Neural progenitor cell (in vitro differentiated cells): ENCODE measurements at regions not wholly inside any gene's neighbourhood (a gene's known extent, or its start where the extent isn't known, plus 50 kb on each side); places are given as distances from the start of the nearest gene placed in this dataset.

Experiments
- DNase-seq: peaks from one replicate; pipeline ENCODE4 v3.0.0-alpha.2; 2016; ENCODE audit warnings: low spot score
- H2AFZ ChIP-seq: fragments of 200-600 bp; sonication (generic); replicated peaks from 2 replicates; pipeline ENCODE4 v1.6.1; 2016; ENCODE audit warnings: antibody characterized with exemption
- H3F3A ChIP-seq: fragments of 200-600 bp; sonication (generic); 2 replicates; pipeline ENCODE4 v1.6.1; 2016; ENCODE audit warnings: antibody characterized with exemption, low read depth
- H3K27ac ChIP-seq: fragments of 200-600 bp; sonication (generic); 2 replicates; pipeline ENCODE4 v1.5.1; 2016; ENCODE audit warnings: mild to moderate bottlenecking
- H3K27me3 ChIP-seq: fragments of 200-600 bp; sonication (generic); 2 replicates; pipeline ENCODE4 v1.6.1; 2016; ENCODE audit warnings: mild to moderate bottlenecking, moderate library complexity
- H3K36me3 ChIP-seq: fragments of 200-600 bp; sonication (generic); 2 replicates; pipeline ENCODE4 v1.5.1; 2016
- H3K4me1 ChIP-seq: fragments of 200-600 bp; sonication (generic); 2 replicates; pipeline ENCODE4 v1.6.1; 2016; ENCODE audit warnings: mixed run types
- H3K4me2 ChIP-seq: fragments of 200-600 bp; sonication (generic); 2 replicates; pipeline ENCODE4 v1.6.1; 2016
- H3K4me3 ChIP-seq: fragments of 200-600 bp; sonication (generic); 2 replicates; pipeline ENCODE4 v1.5.1; 2016
- H3K79me2 ChIP-seq: fragments of 200-600 bp; sonication (generic); 2 replicates; pipeline ENCODE4 v1.6.1; 2016; ENCODE audit warnings: low read depth
- H3K9ac ChIP-seq: fragments of 200-600 bp; sonication (generic); 2 replicates; pipeline ENCODE4 v1.6.1; 2016
- H3K9me3 ChIP-seq: fragments of 200-600 bp; sonication (generic); 2 replicates; pipeline ENCODE4 v1.5.1; 2016; ENCODE audit warnings: low read depth
- H4K20me1 ChIP-seq: fragments of 200-600 bp; sonication (generic); 2 replicates; pipeline ENCODE4 v1.6.1; 2016; ENCODE audit warnings: low read depth
- H3K27ac Mint-ChIP-seq: 3 replicates; pipeline ENCODE4 v1.8.0; 2021; ENCODE audit warnings: mixed read lengths
- H3K27me3 Mint-ChIP-seq: 2 replicates; pipeline ENCODE4 v1.8.0; 2022; ENCODE audit warnings: low read depth, mild to moderate bottlenecking, inconsistent platforms, moderate library complexity, mixed read lengths; ENCODE audit not compliant: insufficient read depth
- H3K36me3 Mint-ChIP-seq: 3 replicates; pipeline ENCODE4 v1.8.0; 2021; ENCODE audit warnings: mixed read lengths
- H3K4me1 Mint-ChIP-seq: 3 replicates; pipeline ENCODE4 v1.8.0; 2021; ENCODE audit warnings: mixed read lengths
- H3K4me3 Mint-ChIP-seq: 3 replicates; pipeline ENCODE4 v1.8.0; 2021; ENCODE audit warnings: mild to moderate bottlenecking, moderate library complexity, mixed read lengths
- H3K9me3 Mint-ChIP-seq: 3 replicates; pipeline ENCODE4 v1.8.0; 2020; ENCODE audit warnings: mixed read lengths
- EZH2 ChIP-seq: fragments of 200-600 bp; sonication (generic); IDR thresholded peaks from 2 replicates; pipeline ENCODE4 v1.6.1; 2017; ENCODE audit warnings: antibody characterized with exemption, mild to moderate bottlenecking, moderate library complexity
- EZH2phosphoT487 ChIP-seq: fragments of 200-600 bp; sonication (generic); IDR thresholded peaks from 2 replicates; pipeline ENCODE4 v1.6.1; 2017; ENCODE audit warnings: antibody characterized with exemption
- TF ChIP-seq, protein P1 (sequence below): fragments of 200-600 bp; sonication (generic); IDR thresholded peaks from 2 replicates; pipeline ENCODE4 v1.5.1; 2017; ENCODE audit warnings: antibody characterized with exemption, mild to moderate bottlenecking

DNA sequence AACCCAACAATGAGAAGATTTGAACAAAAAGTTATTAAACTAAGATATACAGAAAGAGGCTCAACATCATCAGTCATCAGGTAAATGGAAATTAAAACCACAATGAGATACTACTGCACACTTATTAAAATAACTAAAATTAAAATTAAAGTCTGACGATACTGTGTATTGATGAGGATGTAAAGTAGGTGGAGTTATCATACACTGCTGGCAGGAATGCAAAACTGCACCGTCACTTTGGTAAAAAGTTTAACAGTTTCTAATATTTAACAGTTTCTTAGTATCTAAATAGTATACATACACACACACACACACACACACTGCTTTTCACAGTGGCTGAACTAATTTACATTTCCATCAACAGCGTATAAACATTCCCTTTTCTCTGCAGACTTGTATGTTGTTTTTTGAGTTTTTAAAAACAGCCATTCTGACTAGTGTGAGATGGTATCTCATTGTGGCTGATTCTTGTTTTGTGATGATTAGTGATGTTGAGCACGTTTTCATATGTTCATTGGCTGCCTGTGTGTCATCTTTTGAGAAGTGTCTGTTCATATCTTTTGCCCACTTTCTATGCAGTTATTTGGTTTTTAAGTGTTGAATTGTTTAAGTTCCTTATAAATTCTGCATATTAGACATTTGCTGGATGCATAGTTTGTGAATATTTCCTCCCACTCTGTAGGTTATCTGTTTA is 726.9 kb upstream of the CHAC2 start:
- Mint-ChIP-seq H3K4me1 (no peaks in the 10 kb centered on the region), H3K27me3 (no peaks in the 10 kb centered on the region)
- H2AFZ ChIP-seq: peak overlapping the region; percentile 9

DNA sequence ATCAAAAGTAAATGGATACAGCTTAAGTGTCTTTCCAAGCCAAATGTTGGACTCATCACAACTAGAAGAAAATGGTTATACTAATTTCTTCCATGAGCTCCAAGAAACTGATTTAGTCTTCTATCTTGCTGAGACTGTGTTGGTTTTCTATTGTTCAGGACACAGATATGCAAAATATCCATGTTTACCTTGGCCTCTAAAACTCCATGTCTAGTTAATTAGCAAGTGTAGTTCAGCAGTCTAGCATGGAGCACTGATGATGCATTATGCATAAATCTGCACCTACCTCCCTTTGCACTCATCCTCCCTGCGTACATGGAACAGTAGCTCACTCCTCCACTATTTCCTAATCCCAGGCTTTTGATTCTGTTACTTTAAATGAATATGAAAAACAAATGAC is 731.4 kb upstream of the CHAC2 start:
- H3K27me3 ChIP-seq: no peaks in the 10 kb centered on the region
- no peaks in the 10 kb centered on the region for H3K79me2 ChIP-seq
- H3K27ac Mint-ChIP-seq: no peak overlapping the region

More for the DNA sequence above, 726.9 kb upstream of the CHAC2 start:
- H3K4me2 ChIP-seq: no peak overlapping the region
- Mint-ChIP-seq H3K27ac (no peak overlapping the region), H3K9me3 (no peaks in the 10 kb centered on the region), H3K36me3 (no peaks in the 10 kb centered on the region), H3K4me3 (no peak overlapping the region)
- no peaks in the 10 kb centered on the region for H3K36me3 ChIP-seq
- H3K27me3 ChIP-seq: no peaks in the 10 kb centered on the region
- no peak for DNase-seq
- no peaks in the 10 kb centered on the region for H3K4me1 ChIP-seq
- no peak for TF ChIP-seq EZH2
- TF ChIP-seq, protein P1, sequence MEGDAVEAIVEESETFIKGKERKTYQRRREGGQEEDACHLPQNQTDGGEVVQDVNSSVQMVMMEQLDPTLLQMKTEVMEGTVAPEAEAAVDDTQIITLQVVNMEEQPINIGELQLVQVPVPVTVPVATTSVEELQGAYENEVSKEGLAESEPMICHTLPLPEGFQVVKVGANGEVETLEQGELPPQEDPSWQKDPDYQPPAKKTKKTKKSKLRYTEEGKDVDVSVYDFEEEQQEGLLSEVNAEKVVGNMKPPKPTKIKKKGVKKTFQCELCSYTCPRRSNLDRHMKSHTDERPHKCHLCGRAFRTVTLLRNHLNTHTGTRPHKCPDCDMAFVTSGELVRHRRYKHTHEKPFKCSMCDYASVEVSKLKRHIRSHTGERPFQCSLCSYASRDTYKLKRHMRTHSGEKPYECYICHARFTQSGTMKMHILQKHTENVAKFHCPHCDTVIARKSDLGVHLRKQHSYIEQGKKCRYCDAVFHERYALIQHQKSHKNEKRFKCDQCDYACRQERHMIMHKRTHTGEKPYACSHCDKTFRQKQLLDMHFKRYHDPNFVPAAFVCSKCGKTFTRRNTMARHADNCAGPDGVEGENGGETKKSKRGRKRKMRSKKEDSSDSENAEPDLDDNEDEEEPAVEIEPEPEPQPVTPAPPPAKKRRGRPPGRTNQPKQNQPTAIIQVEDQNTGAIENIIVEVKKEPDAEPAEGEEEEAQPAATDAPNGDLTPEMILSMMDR: peak; percentile 38
- no peak for TF ChIP-seq EZH2phosphoT487
- H3K27ac ChIP-seq: no peak overlapping the region
- no peaks in the 10 kb centered on the region for H4K20me1 ChIP-seq
- no peaks in the 10 kb centered on the region for H3F3A ChIP-seq
- no peak overlapping the region for H3K4me3 ChIP-seq
- no peaks in the 10 kb centered on the region for H3K79me2 ChIP-seq
- H3K9me3 ChIP-seq: no peaks in the 10 kb centered on the region
- H3K9ac ChIP-seq: no peak overlapping the region

DNA sequence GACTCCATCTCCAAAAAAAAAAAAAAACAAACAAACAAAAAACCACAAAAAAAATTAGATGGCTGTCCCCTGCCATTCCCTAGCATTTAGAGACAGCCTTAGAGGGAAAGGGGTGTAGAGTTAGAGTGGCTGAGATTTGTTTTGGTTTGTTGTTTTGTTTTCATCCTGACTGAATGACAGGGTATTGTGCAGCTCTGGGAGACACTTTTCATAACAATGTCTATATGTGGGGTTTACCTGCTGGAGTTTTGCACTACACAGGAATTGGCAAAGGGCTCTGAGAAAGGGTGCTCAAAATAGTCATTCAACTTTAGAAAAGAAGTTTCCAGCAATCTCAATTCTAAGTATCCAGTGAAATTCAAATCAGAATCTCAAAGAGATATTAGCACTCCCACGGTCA is 732.5 kb upstream of the CHAC2 start:
- Mint-ChIP-seq H3K9me3 (no peaks in the 10 kb centered on the region), H3K27me3 (no peaks in the 10 kb centered on the region), H3K27ac (no peak overlapping the region), H3K4me3 (no peak overlapping the region), H3K4me1 (no peaks in the 10 kb centered on the region), H3K36me3 (no peaks in the 10 kb centered on the region)
- Histone ChIP-seq H3K27me3 (no peaks in the 10 kb centered on the region), H3K27ac (no peak overlapping the region), H3K79me2 (no peaks in the 10 kb centered on the region), H3K4me2 (no peak overlapping the region), H3K36me3 (no peaks in the 10 kb centered on the region), H3K9me3 (no peaks in the 10 kb centered on the region), H3F3A (no peaks in the 10 kb centered on the region), H3K4me1 (no peaks in the 10 kb centered on the region), H4K20me1 (no peaks in the 10 kb centered on the region), H3K4me3 (no peak overlapping the region), H2AFZ (peak overlapping the region; percentile 14), H3K9ac (no peak overlapping the region)
- no peak for DNase-seq
- no peak for TF ChIP-seq EZH2phosphoT487
- TF ChIP-seq, protein P1: no peak
- no peak for TF ChIP-seq EZH2

More for the DNA sequence above, 731.4 kb upstream of the CHAC2 start:
- no peaks in the 10 kb centered on the region for H3K4me1 Mint-ChIP-seq
- H3F3A ChIP-seq: no peaks in the 10 kb centered on the region
- no peak overlapping the region for H3K27ac ChIP-seq
- H3K36me3 ChIP-seq: no peaks in the 10 kb centered on the region
- no peak overlapping the region for H3K9ac ChIP-seq
- no peak overlapping the region for H3K4me3 Mint-ChIP-seq
- H3K4me3 ChIP-seq: no peak overlapping the region
- no peak overlapping the region for H2AFZ ChIP-seq
- no peaks in the 10 kb centered on the region for H3K27me3 Mint-ChIP-seq
- H3K36me3 Mint-ChIP-seq: no peaks in the 10 kb centered on the region
- no peaks in the 10 kb centered on the region for H3K4me1 ChIP-seq
- no peaks in the 10 kb centered on the region for H3K9me3 ChIP-seq
- no peak for DNase-seq
- H4K20me1 ChIP-seq: no peaks in the 10 kb centered on the region
- H3K4me2 ChIP-seq: no peak overlapping the region
- TF ChIP-seq, protein P1: no peak
- TF ChIP-seq EZH2: no peak
- no peak for TF ChIP-seq EZH2phosphoT487
- H3K9me3 Mint-ChIP-seq: no peaks in the 10 kb centered on the region
